HEK293 (cell line): ENCODE measurements at regions not wholly inside any gene's neighbourhood (a gene's known extent, or its start where the extent isn't known, plus 50 kb on each side); places are given as distances from the start of the nearest gene placed in this dataset.

Experiments
- CTCF ChIA-PET: fragments of 350-600 bp; formaldehyde crosslinking; extraction: SDS; loops from one replicate; lab custom pipeline; 2021; ENCODE audit warnings: antibody characterized with exemption; lab: Yijun Ruan, JAX
- POLR2A ChIA-PET: fragments of 300-600 bp; formaldehyde crosslinking; extraction: SDS; loops from one replicate; lab custom pipeline; 2020; ENCODE audit warnings: antibody characterized with exemption, inconsistent platforms; lab: Yijun Ruan, JAX
- H3K27ac ChIP-seq: fragments of 200-500 bp; sonication (Bioruptor generic); 2 replicates; pipeline ENCODE4 v1.5.1; 2014; ENCODE audit warnings: low read depth, low read length, control low read depth, inconsistent platforms; ENCODE audit errors: extremely low read depth
- H3K36me3 ChIP-seq, 2 experiments: fragments of 200-500 bp in 1 of 2; sonication (Bioruptor generic) in 1 of 2; 1 replicate in 1 of 2; 2 replicates in 1 of 2; pipeline ENCODE4 v1.5.1; 2014 to 2017; ENCODE audit warnings: inconsistent platforms in 2 of 2, low read length in 2 of 2; ENCODE audit not compliant: control insufficient read depth in 2 of 2, insufficient read depth in 1 of 2
- H3K4me1 ChIP-seq: fragments of 200-500 bp; sonication (Bioruptor generic); 2 replicates; pipeline ENCODE4 v1.5.1; 2014; ENCODE audit warnings: mild to moderate bottlenecking, low read length, inconsistent platforms; ENCODE audit not compliant: control insufficient read depth, insufficient read depth
- H3K4me3 ChIP-seq: 2 replicates; pipeline ENCODE4 v1.5.1; 2011; ENCODE audit warnings: low read depth, mild to moderate bottlenecking, control low read depth, low read length, moderate library complexity
- H3K9me3 ChIP-seq: fragments of 200-500 bp; sonication (Bioruptor generic); 2 replicates; pipeline ENCODE4 v1.5.1; 2014; ENCODE audit warnings: low read depth, low read length, inconsistent platforms; ENCODE audit not compliant: control insufficient read depth, insufficient read depth
- KLF17 ChIP-seq: fragments of 450-650 bp; formaldehyde crosslinking; IDR thresholded peaks from 2 replicates; pipeline ENCODE4 v1.5.1; 2016; ENCODE audit warnings: missing biosample characterization, missing genetic modification characterization
- MEIS1 ChIP-seq: sonication (generic); formaldehyde crosslinking; IDR thresholded peaks from 2 replicates; pipeline ENCODE4 v1.8.1; 2022; ENCODE audit warnings: missing genetic modification reagents, mild to moderate bottlenecking, borderline replicate concordance
- RBAK ChIP-seq: fragments of 450-650 bp; formaldehyde crosslinking; IDR thresholded peaks from 2 replicates; pipeline ENCODE4 v1.5.1; 2016; ENCODE audit warnings: missing biosample characterization, missing genetic modification characterization
- SALL2 ChIP-seq: fragments of 450-650 bp; formaldehyde crosslinking; IDR thresholded peaks from 2 replicates; pipeline ENCODE4 v1.5.0; 2017; ENCODE audit warnings: missing biosample characterization, mild to moderate bottlenecking, missing genetic modification characterization, borderline replicate concordance
- TRIM28 ChIP-seq: IDR thresholded peaks from 2 replicates; pipeline ENCODE4 v1.6.1; 2011; ENCODE audit warnings: low read length, control low read depth, borderline replicate concordance
- WT1 ChIP-seq: fragments of 450-650 bp; formaldehyde crosslinking; IDR thresholded peaks from 2 replicates; pipeline ENCODE4 v1.5.1; 2016; ENCODE audit warnings: missing biosample characterization, missing genetic modification characterization
- ZBTB21 ChIP-seq: fragments of 450-650 bp; formaldehyde crosslinking; IDR thresholded peaks from 2 replicates; pipeline ENCODE4 v1.5.1; 2017; ENCODE audit warnings: missing biosample characterization, missing genetic modification characterization
- ZBTB8A ChIP-seq: fragments of 450-650 bp; formaldehyde crosslinking; IDR thresholded peaks from 2 replicates; pipeline ENCODE4 v1.5.1; 2016; ENCODE audit warnings: missing biosample characterization, missing genetic modification characterization
- ZIC2 ChIP-seq: fragments of 450-650 bp; formaldehyde crosslinking; IDR thresholded peaks from 2 replicates; pipeline ENCODE4 v1.5.1; 2016; ENCODE audit warnings: missing biosample characterization, missing genetic modification characterization
- ZNF112 ChIP-seq: fragments of 450-650 bp; formaldehyde crosslinking; IDR thresholded peaks from 2 replicates; pipeline ENCODE4 v1.5.0; 2017; ENCODE audit warnings: missing biosample characterization, missing genetic modification characterization
- ZNF114 ChIP-seq: fragments of 450-650 bp; formaldehyde crosslinking; IDR thresholded peaks from 2 replicates; pipeline ENCODE4 v1.5.0; 2017; ENCODE audit warnings: missing biosample characterization, missing genetic modification characterization
- ZNF169 ChIP-seq: fragments of 450-650 bp; formaldehyde crosslinking; IDR thresholded peaks from 2 replicates; pipeline ENCODE4 v1.5.1; 2016; ENCODE audit warnings: missing biosample characterization, missing genetic modification characterization
- ZNF211 ChIP-seq: fragments of 450-650 bp; formaldehyde crosslinking; IDR thresholded peaks from 2 replicates; pipeline ENCODE4 v1.5.1; 2016; ENCODE audit warnings: low read depth, missing biosample characterization, missing genetic modification characterization
- ZNF37A ChIP-seq: fragments of 450-650 bp; IDR thresholded peaks from 2 replicates; pipeline ENCODE4 v1.5.1; 2018; ENCODE audit warnings: missing biosample characterization, missing genetic modification characterization
- ZNF473 ChIP-seq: fragments of 450-650 bp; formaldehyde crosslinking; IDR thresholded peaks from 2 replicates; pipeline ENCODE4 v1.5.1; 2017; ENCODE audit warnings: missing biosample characterization, missing genetic modification characterization
- ZNF777 ChIP-seq: fragments of 450-650 bp; formaldehyde crosslinking; IDR thresholded peaks from 2 replicates; pipeline ENCODE4 v1.5.1; 2017; ENCODE audit warnings: missing biosample characterization, missing genetic modification characterization, borderline replicate concordance
- ZNF791 ChIP-seq: fragments of 450-650 bp; formaldehyde crosslinking; IDR thresholded peaks from 2 replicates; pipeline ENCODE4 v1.5.1; 2016; ENCODE audit warnings: missing biosample characterization, missing genetic modification characterization
- ZNF830 ChIP-seq: fragments of 450-650 bp; IDR thresholded peaks from 2 replicates; pipeline ENCODE4 v1.5.0; 2018; ENCODE audit warnings: missing biosample characterization, missing genetic modification characterization, low read depth, mild to moderate bottlenecking, moderate library complexity
- ZSCAN30 ChIP-seq: fragments of 450-650 bp; IDR thresholded peaks from 2 replicates; pipeline ENCODE4 v1.5.1; 2018; ENCODE audit warnings: missing biosample characterization, mild to moderate bottlenecking, missing genetic modification characterization, moderate library complexity
- TF ChIP-seq, protein P1 (sequence below): fragments of 450-650 bp; formaldehyde crosslinking; IDR thresholded peaks from 2 replicates; pipeline ENCODE4 v1.5.1; 2016; ENCODE audit warnings: missing biosample characterization, missing genetic modification characterization
- TF ChIP-seq, protein P2 (sequence below): fragments of 450-650 bp; formaldehyde crosslinking; IDR thresholded peaks from 2 replicates; pipeline ENCODE4 v1.5.1; 2016; ENCODE audit warnings: missing biosample characterization, missing genetic modification characterization
- TF ChIP-seq, protein P3 (sequence below): fragments of 450-650 bp; formaldehyde crosslinking; IDR thresholded peaks from 2 replicates; pipeline ENCODE4 v1.5.1; 2016; ENCODE audit warnings: missing biosample characterization, missing genetic modification characterization

DNA sequence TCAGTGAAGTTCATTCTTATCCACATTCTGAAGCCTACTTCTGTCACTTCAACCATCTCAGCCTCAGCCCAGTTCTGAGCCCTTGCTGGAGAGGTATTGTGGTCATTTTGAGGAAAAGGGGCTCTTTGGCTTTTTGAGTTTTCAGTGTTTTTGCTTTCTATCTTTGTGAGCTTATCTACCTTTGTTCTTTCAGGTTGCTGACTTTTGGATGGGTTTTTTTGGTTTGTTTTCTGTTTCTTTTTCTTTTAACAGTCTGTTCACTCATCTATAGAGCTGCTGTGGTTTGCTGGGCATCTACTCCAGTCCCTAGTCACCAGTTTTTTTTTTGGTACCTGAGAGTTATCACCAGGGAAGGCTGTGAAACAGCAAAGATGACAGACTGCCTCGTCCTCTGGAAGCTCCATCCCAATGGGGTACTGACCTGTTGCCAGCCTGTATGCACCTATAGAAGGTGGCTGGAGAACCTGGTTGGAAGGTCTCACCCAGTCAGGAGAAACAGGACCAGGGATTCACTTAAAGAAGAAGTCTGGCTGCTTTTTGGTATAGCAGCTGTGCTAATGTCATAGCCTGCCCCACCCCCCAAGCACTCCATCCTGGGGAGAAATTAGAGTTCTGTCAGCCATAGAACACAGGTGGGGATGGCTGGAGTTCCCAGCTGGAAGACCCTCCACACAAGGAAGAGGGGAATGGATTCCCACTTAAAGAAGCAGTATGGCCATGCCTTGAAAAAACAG is 138.6 kb upstream of the TSLP start:
- no peak for TF ChIP-seq ZNF777 (tag by site-specific recombination)
- TF ChIP-seq KLF17 (tag by site-specific recombination) = no peak
- no peak for TF ChIP-seq ZBTB21 (tag by site-specific recombination)
- no peak for TF ChIP-seq ZSCAN30 (tag by site-specific recombination)
- no peak for TF ChIP-seq ZNF473 (tag by site-specific recombination)
- no peak for TF ChIP-seq ZBTB8A (tag by site-specific recombination)
- TF ChIP-seq, protein P1, sequence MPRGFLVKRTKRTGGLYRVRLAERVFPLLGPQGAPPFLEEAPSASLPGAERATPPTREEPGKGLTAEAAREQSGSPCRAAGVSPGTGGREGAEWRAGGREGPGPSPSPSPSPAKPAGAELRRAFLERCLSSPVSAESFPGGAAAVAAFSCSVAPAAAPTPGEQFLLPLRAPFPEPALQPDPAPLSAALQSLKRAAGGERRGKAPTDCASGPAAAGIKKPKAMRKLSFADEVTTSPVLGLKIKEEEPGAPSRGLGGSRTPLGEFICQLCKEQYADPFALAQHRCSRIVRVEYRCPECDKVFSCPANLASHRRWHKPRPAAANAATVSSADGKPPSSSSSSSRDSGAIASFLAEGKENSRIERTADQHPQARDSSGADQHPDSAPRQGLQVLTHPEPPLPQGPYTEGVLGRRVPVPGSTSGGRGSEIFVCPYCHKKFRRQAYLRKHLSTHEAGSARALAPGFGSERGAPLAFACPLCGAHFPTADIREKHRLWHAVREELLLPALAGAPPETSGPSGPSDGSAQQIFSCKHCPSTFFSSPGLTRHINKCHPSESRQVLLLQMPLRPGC = no peak
- TF ChIP-seq, all 188 proteins: peak for 0
- CTCF ChIA-PET = interaction anchor here (0.8 kb wide), 1 partner anchor 10 kb away, joined by 5 read pairs; no protein-coding TSS in a partner anchor
- H3K36me3 ChIP-seq = no peaks in the 10 kb centered on the region
- no peak overlapping the region for H3K27ac ChIP-seq
- H3K9me3 ChIP-seq = no peaks in the 10 kb centered on the region
- H3K4me3 ChIP-seq = no peak overlapping the region
- no peaks in the 10 kb centered on the region for H3K4me1 ChIP-seq
- POLR2A ChIA-PET = no interaction called here

- CTCF ChIA-PET = interaction anchor here (0.7 kb wide), 1 partner anchor 222 kb away, joined by 5 read pairs; no protein-coding TSS in a partner anchor
- Histone ChIP-seq H3K36me3 (no peaks in the 10 kb centered on the region), H3K4me1 (no peaks in the 10 kb centered on the region), H3K4me3 (no peak overlapping the region), H3K27ac (no peak overlapping the region), H3K9me3 (no peaks in the 10 kb centered on the region)
- TF ChIP-seq RBAK (tag by site-specific recombination) (no peak), WT1 (tag by site-specific recombination) (no peak), ZNF211 (tag by site-specific recombination) (no peak), ZNF37A (no peak)
- TF ChIP-seq, protein P2, sequence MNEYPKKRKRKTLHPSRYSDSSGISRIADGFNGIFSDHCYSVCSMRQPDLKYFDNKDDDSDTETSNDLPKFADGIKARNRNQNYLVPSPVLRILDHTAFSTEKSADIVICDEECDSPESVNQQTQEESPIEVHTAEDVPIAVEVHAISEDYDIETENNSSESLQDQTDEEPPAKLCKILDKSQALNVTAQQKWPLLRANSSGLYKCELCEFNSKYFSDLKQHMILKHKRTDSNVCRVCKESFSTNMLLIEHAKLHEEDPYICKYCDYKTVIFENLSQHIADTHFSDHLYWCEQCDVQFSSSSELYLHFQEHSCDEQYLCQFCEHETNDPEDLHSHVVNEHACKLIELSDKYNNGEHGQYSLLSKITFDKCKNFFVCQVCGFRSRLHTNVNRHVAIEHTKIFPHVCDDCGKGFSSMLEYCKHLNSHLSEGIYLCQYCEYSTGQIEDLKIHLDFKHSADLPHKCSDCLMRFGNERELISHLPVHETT (tag by site-specific recombination) = no peak
- POLR2A ChIA-PET = no interaction called here
These were observed 131.4 kb upstream of the TSLP start for GRCh38 chr5:110940136-110940535.

- POLR2A ChIA-PET = interaction anchor here (0.5 kb wide), 1 partner anchor 30 kb away, joined by 3 read pairs; no protein-coding TSS in a partner anchor
- no peak overlapping the region for H3K27ac ChIP-seq
- TF ChIP-seq TRIM28 = no peak
- no peak for TF ChIP-seq ZNF830
- TF ChIP-seq ZBTB21 (tag by site-specific recombination) = no peak
- TF ChIP-seq, protein P3, sequence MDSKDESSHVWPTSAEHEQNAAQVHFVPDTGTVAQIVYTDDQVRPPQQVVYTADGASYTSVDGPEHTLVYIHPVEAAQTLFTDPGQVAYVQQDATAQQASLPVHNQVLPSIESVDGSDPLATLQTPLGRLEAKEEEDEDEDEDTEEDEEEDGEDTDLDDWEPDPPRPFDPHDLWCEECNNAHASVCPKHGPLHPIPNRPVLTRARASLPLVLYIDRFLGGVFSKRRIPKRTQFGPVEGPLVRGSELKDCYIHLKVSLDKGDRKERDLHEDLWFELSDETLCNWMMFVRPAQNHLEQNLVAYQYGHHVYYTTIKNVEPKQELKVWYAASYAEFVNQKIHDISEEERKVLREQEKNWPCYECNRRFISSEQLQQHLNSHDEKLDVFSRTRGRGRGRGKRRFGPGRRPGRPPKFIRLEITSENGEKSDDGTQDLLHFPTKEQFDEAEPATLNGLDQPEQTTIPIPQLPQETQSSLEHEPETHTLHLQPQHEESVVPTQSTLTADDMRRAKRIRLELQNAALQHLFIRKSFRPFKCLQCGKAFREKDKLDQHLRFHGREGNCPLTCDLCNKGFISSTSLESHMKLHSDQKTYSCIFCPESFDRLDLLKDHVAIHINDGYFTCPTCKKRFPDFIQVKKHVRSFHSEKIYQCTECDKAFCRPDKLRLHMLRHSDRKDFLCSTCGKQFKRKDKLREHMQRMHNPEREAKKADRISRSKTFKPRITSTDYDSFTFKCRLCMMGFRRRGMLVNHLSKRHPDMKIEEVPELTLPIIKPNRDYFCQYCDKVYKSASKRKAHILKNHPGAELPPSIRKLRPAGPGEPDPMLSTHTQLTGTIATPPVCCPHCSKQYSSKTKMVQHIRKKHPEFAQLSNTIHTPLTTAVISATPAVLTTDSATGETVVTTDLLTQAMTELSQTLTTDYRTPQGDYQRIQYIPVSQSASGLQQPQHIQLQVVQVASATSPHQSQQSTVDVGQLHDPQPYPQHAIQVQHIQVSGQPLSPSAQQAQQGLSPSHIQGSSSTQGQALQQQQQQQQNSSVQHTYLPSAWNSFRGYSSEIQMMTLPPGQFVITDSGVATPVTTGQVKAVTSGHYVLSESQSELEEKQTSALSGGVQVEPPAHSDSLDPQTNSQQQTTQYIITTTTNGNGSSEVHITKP = no peak
- TF ChIP-seq ZNF114 (tag by site-specific recombination) = no peak
- no peak for TF ChIP-seq ZIC2 (tag by site-specific recombination)
- no peak for TF ChIP-seq ZNF791 (tag by site-specific recombination)
- no peak for TF ChIP-seq SALL2 (tag by site-specific recombination)
- no peak for TF ChIP-seq ZNF169
- no peak for TF ChIP-seq MEIS1 (CRISPR knock-in tag)
- TF ChIP-seq ZNF112 (tag by site-specific recombination) = no peak
- TF ChIP-seq, all 188 proteins: peak for 0
- H3K4me1 ChIP-seq = no peaks in the 10 kb centered on the region
- H3K4me3 ChIP-seq = no peak overlapping the region
- no peaks in the 10 kb centered on the region for H3K36me3 ChIP-seq
- CTCF ChIA-PET = interaction anchor here (1.1 kb wide), 1 partner anchor 37 kb away, joined by 3 read pairs; no protein-coding TSS in a partner anchor
- no peaks in the 10 kb centered on the region for H3K9me3 ChIP-seq
These were observed 125.6 kb upstream of the TSLP start for GRCh38 chr5:110945874-110946436.
